ENCODE measurements at regions not wholly inside any gene's neighbourhood (a gene's known extent, or its start where the extent isn't known, plus 50 kb on each side); places are given as distances from the start of the nearest gene placed in this dataset.

DNA sequence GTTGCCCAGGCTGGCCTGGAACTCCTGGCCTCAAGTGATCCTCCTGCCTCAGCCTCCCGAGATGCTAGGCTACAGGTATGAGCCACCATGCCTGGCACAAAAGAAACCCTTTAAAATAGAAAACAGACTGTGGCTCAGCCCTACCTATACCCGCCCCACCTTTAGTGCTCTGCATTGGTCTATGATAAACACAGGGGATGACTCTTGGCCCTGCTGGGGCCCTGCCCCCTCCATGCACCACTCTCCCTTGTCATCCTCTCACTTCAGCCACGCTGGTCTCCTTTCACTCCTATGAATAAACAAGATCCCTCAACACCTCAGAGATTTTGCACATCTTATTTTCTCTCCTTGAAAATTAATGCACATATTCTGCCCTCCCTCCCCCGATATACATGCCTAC is 251.4 kb upstream of the KLF14 start:
- TF ChIP-seq EP300 (IDR thresholded peaks at IDR 0.05; ENCODE audit: borderline replicate concordance) = no peak
- no peak for TF ChIP-seq YY1 (IDR thresholded peaks at IDR 0.05; ENCODE audit: low read depth)
- no peak for TF ChIP-seq TEAD4 (IDR thresholded peaks at IDR 0.05)
- TF ChIP-seq NFIC (IDR thresholded peaks at IDR 0.05) = no peak
- TF ChIP-seq, protein P1, sequence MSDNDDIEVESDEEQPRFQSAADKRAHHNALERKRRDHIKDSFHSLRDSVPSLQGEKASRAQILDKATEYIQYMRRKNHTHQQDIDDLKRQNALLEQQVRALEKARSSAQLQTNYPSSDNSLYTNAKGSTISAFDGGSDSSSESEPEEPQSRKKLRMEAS (IDR thresholded peaks at IDR 0.05) = no peak
- no peak for TF ChIP-seq CREB1 (IDR thresholded peaks at IDR 0.05; ENCODE audit: low read depth)
- no peak for TF ChIP-seq ZBTB7A (IDR thresholded peaks at IDR 0.05; ENCODE audit: low read depth)
- TF ChIP-seq, protein P2, sequence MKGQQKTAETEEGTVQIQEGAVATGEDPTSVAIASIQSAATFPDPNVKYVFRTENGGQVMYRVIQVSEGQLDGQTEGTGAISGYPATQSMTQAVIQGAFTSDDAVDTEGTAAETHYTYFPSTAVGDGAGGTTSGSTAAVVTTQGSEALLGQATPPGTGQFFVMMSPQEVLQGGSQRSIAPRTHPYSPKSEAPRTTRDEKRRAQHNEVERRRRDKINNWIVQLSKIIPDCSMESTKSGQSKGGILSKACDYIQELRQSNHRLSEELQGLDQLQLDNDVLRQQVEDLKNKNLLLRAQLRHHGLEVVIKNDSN (IDR thresholded peaks at IDR 0.05) = no peak
- TF ChIP-seq CEBPB (IDR thresholded peaks at IDR 0.05) = no peak
- no peak for TF ChIP-seq TAF1 (IDR thresholded peaks at IDR 0.05; ENCODE audit: low read depth)
- TF ChIP-seq TCF12 (IDR thresholded peaks at IDR 0.05; ENCODE audit: low read depth) = no peak
- no peak for TF ChIP-seq FOXM1 (IDR thresholded peaks at IDR 0.05; ENCODE audit: borderline replicate concordance, low read depth)

Measured in Ishikawa (cell line).